HG03060 (cell line): ENCODE measurements at regions not wholly inside any gene's neighbourhood (a gene's known extent, or its start where the extent isn't known, plus 50 kb on each side); places are given as distances from the start of the nearest gene placed in this dataset.
"Not testable (repeated sequence)": the region's sequence is repeated elsewhere in the genome, so short reads cannot be mapped to it uniquely, and the experiment has no call there.

Source experiments
- ATAC-seq: cut with Tn5 transposase; IDR thresholded peaks from one replicate; pipeline ENCODE4 v1.9.1; 2021; ENCODE audit warnings: low read depth, moderate number of reproducible peaks; ENCODE audit not compliant: unreplicated experiment

DNA sequence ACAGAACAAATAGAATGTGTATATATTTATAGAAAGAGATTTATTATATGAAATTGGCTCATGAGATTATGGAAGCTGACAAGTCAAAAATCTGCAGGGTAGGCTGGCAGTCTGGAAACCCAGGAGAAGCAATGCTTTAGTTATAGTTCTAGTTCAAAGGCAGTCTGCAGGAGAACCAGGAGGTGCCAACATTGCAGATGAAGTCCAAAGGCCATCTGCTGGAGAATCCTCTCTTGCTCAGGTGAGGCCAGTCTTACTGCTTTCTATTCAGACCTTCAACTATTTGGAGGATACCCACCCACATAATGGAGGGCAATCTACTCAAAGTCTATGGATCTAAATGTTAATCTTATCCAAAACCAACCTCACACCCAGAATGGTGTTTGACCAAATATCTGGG, 75.9 kb upstream of the MRPS6 start:
- no peak for ATAC-seq

DNA sequence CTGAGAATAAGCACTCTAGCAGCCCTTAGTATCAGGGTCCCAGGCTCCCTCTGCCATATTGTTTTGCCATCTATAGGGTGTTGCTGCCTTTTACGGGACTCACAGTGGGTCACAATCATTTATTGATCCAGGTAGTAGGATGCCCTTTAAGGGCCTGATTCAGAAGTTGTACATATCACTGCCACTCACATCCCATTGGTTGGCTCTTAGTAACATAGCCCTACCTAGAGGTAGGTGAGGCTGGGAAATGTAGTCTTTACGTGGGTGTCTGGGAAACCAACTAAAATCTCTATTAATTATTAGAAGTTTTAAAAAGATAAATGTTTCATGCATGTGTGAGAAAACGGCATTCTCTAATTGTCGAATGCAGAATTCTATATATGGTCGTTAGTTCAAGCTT, 78.8 kb upstream of the ATP5PO start:
- ATAC-seq = no peak

DNA sequence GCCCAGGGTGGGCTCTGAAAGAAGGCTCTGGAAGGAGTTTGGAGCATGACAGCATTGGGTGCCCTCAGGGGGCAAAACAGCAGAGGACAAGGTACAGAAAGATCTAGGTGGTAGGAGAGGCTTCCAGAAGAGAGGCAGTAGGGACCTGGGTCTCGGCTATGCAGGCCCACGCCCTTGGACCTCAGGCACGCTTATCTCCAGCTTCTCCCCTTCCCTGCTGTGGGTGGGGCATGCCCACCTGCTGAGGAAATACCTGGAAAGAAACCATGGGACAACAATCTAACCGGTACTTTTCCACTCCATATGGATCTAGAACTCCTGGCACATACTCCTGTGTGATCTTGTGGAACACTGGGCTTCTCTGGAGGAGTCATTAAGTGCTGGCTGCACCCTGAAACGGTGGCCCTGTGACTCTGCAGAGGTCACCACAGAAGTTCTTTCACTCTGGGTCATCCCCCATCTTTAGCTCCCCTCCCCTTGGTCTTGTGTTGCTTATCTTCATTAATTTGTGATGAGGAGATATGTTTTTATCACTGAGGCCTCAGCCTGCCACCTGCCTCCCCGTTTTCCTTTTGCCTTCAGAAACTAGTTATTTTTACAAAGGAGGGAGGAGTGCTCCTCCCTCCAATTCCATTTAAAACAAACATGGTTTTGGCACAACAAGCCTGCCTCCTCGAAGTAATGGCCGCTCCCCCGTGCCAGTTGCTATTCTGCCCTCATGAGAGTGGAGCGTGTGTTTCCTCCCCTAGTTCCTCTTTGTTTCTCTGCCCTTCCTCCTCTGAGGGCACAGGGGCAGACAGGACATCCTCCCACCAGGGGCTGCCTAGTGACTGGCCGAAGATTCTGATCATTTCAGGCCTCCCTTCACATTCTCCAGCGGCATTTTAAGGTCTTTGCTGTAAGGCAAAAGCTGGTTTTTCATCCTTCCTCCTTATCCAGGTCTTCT, 78.0 kb upstream of the ATP5PO start:
- ATAC-seq = no peak

DNA sequence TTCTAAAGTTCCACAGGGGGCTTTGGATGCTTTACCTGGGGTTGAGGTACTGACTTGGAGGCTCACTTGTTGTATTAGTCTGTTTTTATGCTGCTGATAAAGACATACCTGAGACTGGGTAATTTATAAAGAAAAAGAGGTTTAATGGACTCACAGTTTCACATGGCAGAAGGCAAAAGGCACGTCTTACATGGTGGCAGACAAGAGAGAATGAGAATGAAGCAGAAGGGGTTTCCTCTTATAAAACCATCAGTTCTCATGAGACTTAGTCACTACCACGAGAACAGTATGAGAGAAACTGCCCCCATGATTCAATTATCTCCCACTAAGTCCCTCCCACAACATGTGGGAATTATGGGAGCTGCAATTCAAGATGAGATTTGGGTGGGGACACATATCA, 76.8 kb upstream of the ATP5PO start:
- not testable (repeated sequence) for ATAC-seq

DNA sequence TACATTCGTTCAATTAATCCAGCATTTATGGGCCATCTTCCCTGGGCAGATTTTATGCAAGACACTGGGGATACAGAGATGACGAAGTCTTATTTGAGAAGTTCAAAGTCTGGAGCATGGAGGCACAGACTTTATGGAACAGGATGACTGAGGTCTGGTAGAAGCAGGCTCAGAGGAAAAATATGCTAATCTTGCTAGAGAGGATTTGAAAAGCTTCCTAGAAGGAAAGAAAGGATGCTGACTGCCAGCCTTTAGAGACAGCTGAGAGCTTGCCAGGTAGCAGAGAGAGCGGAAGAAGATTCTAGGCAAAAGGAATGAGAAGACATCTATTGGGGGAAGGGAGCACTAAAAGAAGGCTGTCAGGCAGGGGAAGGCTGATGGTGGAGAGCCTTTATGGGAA, 75.5 kb upstream of the ATP5PO start:
- no peak for ATAC-seq

DNA sequence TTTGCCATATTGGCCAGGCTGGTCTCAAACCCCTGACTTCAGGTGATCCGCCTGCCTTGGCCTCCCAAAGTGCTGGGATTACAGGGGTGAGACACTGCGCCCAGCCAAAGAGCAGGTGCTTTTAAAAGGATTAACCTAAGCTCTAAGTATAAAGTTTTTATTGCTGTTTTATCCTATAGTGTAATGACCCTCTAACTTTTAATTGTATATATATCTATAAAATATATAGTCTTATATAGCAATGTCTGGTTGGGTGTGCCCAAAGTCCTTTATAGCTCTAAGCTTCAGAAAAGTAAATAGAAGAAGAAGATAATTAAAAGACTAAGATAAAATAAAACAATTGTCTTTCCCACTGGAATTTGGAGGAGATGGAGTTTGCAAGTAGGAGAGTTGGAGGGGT, 73.8 kb upstream of the ATP5PO start:
- no peak for ATAC-seq

DNA sequence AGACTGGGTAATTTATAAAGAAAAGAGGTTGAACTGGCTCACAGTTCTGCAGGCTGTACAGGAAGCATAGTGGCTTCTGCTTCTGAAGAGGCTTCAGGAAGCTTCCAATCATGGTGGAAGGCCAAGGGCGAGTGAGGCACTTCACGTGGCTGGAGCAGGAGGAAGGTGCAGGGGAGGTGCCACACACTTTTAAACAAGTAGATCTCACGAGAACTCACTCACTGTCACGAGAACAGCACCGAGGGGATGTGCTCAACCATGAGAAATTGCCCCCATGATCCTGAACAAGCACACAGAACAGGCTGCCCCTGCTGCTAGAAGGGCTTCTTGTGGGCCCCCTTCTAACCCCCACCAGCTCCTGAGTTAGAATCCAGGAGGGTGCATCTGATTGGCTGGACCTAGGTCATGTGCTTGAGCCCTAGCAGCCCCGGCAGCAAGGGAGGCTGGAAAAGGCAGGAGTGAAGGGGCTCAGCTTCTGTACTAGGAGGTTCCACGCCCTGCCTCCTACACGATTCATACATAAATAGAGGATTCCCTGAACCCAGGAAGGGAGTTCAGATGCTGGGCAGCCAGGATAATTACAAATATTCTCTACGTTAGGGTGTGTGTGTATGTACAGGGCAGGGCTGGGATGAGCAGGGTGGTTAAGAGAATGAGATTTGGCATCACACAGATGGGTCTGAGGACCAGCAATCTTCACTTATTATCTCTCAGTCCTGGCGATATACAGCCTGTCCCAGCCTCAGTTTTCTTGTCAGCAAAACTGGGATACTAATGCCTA, 72.8 kb upstream of the ATP5PO start:
- ATAC-seq = no peak

DNA sequence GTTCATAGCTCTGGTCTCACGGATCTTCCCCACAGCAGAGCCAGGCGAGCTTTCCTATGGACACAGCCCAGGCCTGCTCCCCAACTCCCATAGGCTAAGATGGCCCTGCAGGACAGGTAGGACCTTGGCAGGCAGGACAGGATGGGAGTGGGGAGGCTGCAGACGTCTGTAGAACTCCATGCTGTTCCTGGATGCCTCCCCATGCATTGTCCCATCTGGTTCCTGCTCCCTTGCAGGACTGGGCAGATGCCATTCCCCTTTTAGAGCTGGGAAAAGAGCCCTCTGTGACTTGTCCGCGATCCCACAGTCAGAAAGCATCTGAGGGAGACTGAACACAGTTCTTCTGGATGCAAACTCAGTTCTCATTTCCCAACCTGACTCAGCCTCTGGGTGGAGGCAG, 71.9 kb upstream of the ATP5PO start:
- no peak for ATAC-seq

DNA sequence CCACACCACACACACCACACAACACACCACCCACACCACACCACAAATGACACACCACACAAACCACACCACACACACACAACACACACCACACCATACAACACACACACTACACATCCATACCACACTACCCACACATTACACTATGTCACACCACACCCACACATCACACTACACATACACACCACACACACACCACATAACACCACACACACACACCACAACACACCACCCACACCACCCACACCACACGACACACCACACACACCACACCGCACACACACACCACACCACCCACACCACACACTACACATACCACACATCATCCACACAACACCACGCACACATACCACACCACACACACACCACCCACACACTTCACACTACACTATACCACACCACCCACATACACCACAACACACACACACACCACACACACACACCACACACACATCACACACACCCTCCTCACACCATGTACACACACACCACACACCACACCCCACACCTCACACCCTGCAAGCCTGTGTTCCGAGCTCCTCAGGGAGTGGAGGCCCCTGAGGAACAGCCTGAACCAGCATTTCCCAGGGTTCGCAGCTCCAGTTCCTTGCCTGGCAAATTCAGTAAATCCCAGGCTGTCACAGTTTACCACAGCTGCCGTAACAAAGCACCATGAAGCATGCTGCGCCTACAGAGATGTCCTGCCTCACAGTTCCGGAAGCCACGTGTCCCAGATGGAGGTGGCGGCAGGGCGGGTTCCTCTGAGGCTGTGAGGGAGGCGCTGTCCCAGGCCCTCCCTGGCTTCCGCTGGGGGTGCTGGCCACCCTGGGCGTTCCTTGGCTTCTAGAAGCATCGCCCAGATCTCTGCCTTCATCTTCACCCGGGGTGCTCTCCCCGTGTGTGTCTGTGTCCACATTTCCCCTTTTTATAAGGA, 69.8 kb upstream of the ATP5PO start:
- ATAC-seq = no peak

DNA sequence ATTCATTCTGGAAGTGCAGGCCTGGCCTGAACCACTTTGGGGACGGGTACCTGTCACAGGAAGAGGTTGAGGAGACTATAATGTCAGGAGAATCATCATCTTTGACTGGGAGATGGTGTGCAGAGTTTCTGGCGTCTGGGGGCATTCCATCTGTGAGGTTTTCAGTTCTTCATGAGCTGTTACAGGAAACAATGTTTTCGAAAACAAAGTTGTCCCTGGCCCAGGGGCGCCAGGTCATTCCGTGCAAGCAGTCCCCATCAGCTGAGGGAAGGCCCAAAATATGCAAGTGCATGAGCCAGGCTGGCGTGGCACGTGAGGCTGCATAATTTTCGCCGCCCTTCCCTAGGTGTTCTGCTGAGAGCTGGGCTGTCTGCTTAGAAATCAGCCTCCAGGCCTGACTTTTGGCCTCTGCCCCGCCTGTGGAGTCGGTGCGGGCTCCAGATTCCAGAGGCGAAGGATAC, 68.4 kb upstream of the ATP5PO start:
- ATAC-seq = no peak

DNA sequence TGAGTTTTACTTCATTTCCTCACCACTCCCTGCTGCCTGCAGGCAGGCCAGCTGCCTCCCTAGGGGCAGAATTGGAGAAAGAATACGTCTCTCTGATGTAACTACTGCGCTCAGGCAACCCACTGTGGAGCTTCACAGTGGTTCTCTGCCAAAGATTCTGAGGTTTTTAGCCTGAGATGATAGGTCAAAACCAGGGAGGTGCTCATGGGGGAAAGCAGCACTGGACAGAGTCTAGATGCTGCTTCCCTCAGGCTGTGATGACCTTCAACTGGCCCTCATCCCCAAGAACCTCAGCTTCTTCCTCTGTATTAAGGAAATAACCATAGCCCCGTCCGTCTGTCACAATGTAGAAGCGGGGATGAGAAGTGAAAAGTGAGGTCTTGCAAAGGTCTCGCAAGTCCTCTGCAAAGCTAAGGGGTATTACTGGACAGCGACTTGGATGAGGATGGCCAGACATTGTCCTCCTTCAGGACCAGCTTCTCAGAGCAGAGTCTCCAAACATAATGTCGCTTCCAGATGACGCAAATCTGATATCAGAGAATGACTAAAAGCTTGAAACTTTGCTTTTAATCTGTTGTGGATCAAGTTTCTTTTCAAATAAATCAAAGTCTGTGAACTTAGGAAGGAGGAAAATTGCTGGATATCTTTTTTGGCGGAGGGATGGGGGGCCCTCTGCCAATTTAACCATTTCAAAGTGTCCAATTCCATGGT, 65.9 kb upstream of the ATP5PO start:
- ATAC-seq = no peak

DNA sequence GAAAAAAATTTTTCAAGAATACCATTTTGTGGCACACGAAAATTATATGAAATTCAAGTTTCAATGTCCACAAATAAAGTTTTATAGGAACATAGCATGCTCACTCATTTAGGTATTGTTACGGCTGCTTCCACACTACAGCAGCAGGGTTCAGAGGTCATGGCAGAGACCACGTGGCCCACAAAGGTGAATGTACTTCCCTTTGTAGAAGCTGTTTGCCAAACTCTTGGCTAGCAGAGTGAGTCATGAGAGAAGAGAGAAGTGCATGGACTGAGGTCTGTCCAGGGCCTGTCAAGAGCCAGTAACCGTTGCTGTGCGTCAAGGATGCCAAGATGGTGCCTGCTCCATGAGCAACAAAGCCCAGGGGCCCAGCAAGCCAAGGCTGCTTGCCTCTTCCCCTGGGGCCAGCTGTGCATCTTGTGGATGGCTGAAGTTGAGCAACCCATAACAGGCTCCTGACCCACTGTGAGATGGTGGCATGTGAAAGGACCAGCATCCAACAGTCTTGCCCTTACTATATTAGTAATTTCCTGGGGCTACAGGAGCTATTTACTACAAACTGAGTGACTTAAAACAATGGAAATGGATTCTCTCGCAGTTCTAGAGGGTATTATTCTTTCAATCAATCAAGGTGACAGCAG, 64.8 kb upstream of the ATP5PO start:
- ATAC-seq = no peak

DNA sequence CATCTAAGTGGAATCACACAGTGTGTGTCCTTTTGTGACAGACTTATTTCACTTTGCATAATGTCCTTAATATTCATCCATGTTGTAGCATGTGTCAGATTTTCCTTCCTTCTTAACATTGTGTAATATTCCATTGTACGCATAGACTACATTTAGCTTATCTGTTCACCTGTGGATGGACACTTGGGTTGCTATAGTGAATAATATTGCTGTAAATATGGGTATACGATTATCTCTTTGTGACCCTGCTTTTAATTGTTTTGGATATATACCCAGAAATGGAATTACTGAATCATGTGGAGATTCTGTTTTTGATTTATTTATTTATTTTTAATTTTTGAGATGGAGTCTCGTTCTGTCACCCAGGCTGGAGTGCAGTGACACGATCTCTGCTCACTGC, 63.0 kb upstream of the ATP5PO start:
- ATAC-seq = no peak

DNA sequence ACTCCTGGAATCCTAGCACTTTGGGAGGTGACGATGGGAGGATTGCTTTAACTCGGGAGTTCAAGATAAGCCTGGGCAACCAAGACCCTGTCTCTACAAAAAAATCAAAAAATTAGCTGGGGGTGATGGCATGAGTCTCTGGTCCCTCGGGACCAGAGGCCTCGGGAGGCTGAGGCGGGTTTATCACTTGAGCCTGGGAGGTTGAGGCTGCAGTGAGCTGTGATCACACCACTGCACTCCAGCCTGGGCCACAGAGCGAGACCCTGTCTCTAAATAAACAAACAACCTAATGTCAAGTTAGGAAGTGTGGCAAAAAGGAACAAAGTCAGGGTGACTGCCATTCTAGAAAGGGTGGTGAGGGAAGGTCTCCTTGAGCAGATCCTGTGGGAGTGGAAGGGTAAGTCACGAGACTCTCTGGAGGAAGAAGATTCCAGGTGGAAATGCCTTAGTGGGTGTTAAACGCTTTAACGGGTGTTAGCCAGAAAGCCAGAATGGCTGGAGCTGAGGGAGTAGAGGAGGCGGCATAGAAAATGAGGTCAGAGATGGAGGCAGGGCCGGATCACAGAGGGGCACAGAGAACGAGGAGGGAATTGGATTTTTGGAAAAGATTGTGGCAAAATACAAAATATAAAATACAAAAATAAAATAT, 62.2 kb upstream of the ATP5PO start:
- ATAC-seq = no peak

DNA sequence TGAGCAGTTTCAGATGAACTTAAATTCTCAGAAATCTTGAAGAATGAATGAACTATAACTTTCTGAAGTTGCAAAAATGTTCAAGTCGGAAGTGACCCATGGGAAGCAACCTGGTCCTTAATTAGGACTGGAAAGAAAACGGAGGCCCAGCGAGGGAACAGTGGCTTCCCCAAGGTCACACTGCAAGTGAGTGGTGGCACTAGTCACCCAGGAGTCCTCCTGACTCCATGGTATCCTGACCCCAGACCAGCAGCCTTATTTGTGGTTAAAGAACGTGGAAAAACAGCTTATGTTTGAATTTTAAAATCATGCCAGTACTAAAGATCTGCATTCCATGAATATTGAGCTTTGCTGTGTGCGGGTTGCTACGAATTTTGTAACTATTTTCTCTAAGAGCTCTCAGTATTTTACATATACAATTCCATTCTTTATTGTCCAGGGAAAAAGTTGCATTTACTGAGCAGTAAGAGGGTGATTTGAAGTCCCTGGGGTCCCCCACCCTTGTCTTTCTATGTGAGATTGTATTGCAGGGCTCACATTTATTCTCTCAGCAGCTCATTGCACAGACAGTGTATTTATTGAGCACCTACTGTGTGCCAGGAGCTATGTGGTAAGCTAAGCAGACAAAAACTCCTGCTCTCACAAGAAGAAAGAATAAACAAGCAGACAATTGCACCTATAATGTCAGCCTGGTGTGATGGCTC, 61.6 kb upstream of the ATP5PO start:
- ATAC-seq = no peak

DNA sequence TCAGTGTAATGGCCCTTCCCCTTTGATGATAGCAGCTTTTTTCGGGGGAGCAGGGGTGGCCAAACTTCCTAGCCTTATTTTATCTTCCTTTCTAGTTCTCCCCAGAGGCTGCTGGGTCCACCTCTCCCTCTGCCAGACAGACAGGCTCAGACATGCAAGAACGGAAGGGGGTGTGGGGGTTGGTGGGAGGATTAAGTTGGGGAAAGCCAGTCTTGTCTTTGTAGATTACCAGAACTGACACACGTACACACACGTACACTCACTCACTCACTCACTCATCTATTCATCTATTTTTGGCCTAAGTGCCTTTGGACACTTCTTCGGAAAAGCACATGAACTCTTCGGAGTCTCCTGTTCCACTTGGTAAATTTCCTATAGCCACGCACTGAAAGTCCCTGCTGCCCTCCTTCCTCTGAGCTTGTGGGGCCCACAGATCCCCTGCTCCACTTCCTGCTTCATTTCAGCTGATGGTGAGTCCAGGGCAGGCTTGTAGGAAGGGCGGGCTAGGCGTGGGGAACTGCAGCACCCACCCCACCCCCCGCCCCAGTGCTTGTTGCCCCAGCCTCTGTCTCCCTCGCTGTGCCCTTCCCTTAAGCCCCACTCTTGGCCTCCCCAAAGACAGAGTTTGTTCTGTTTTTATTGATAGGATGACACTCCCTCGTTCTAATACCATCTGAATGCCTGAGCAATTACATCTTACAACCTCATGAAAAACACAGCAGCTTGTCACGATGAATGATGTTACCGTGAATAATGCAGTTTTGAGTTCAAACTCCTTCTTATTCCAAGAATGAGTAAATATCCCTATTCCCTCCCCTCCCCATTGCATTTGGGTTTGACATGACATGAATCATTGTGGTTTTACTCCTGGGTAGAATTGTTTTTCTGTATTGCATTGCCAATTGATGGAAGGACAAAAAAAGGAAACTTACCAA, 60.7 kb upstream of the ATP5PO start:
- ATAC-seq = peak; percentile 6

DNA sequence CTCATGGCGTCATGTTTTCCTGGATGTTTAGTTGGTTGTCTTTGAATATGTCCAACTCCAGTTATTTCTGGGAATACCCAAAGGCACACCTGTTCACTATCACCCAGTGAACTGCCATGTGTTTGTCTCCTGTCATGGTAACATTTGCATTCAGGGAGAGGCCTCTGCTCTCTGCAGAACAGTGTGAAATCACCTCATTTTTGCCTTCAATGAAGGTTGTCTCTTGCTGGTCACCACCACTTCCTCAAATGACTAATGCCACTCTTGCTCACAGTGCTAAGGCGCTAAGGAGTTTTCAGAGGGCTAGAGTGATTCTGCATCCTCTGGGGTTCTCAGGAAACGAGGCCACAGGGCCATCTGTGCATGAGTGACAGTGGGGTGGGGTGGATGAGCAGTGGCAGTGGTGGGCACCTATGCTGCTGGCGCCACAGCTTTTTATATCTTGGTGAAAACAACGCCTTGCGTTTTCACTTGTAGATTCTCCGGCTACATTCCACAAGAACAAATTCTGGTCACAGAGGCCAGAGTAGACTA, 60.0 kb upstream of the ATP5PO start:
- ATAC-seq = peak; percentile 75
